ENCODE measurements at regions not wholly inside any gene's neighbourhood (a gene's known extent, or its start where the extent isn't known, plus 50 kb on each side); places are given as distances from the start of the nearest gene placed in this dataset.

- 92% methylated on average over 14 of the region's 14 CpGs for WGBS (ENCODE audit: low lambda C conversion rate, missing lambda C conversion rate)
- no peaks in the 10 kb centered on the region for H3K9me2 ChIP-seq (replicated peaks; ENCODE audit: insufficient read depth)
- TF ChIP-seq EZH2 (IDR thresholded peaks at IDR 0.05; ENCODE audit: borderline replicate concordance) = no peak
- H3K27me3 ChIP-seq = no peaks in the 10 kb centered on the region
- no peak overlapping the region for H2AFZ ChIP-seq
- peaks cover 2% of the 10 kb centered on the region for H3K4me1 ChIP-seq (ENCODE audit: insufficient read depth)
- no peaks in the 10 kb centered on the region for H4K20me1 ChIP-seq (ENCODE audit: insufficient read depth, poor library complexity, severe bottlenecking)
- H3K4me3 ChIP-seq = no peak overlapping the region
- no peaks in the 10 kb centered on the region for H3K36me3 ChIP-seq (replicated peaks; ENCODE audit: insufficient read depth, low read depth)
- no peak for DNase-seq (ENCODE audit: low spot score)
- no peaks in the 10 kb centered on the region for H3K9me3 ChIP-seq (ENCODE audit: low read depth)
- no peak overlapping the region for H3K27ac ChIP-seq
- H3K4me2 ChIP-seq = no peak overlapping the region
- no peaks in the 10 kb centered on the region for H3K79me2 ChIP-seq
These were observed 595.3 kb upstream of the MGMT start for GRCh38 chr10:128871671-128872231.

- H3K4me1 ChIP-seq (ENCODE audit: insufficient read depth) = no peaks in the 10 kb centered on the region
- no peak overlapping the region for H3K4me3 ChIP-seq
- DNase-seq (ENCODE audit: low spot score) = no peak
- no peaks in the 10 kb centered on the region for H3K27me3 ChIP-seq
- H3K36me3 ChIP-seq (replicated peaks; ENCODE audit: insufficient read depth, low read depth) = no peaks in the 10 kb centered on the region
- H2AFZ ChIP-seq = no peak overlapping the region
- H3K79me2 ChIP-seq = no peaks in the 10 kb centered on the region
- no peak overlapping the region for H3K4me2 ChIP-seq
- no peak overlapping the region for H3K27ac ChIP-seq
- no peaks in the 10 kb centered on the region for H3K9me2 ChIP-seq (replicated peaks; ENCODE audit: insufficient read depth)
- WGBS (ENCODE audit: low lambda C conversion rate, missing lambda C conversion rate) = 60% methylated on average over 6 of the region's 6 CpGs
- no peak for TF ChIP-seq EZH2 (IDR thresholded peaks at IDR 0.05; ENCODE audit: borderline replicate concordance)
- TF ChIP-seq, protein P1, sequence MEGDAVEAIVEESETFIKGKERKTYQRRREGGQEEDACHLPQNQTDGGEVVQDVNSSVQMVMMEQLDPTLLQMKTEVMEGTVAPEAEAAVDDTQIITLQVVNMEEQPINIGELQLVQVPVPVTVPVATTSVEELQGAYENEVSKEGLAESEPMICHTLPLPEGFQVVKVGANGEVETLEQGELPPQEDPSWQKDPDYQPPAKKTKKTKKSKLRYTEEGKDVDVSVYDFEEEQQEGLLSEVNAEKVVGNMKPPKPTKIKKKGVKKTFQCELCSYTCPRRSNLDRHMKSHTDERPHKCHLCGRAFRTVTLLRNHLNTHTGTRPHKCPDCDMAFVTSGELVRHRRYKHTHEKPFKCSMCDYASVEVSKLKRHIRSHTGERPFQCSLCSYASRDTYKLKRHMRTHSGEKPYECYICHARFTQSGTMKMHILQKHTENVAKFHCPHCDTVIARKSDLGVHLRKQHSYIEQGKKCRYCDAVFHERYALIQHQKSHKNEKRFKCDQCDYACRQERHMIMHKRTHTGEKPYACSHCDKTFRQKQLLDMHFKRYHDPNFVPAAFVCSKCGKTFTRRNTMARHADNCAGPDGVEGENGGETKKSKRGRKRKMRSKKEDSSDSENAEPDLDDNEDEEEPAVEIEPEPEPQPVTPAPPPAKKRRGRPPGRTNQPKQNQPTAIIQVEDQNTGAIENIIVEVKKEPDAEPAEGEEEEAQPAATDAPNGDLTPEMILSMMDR (IDR thresholded peaks at IDR 0.05; ENCODE audit: poor library complexity) = no peak
- no peak for TF ChIP-seq EZH2phosphoT487 (IDR thresholded peaks at IDR 0.05; ENCODE audit: low read depth, severe bottlenecking, unreplicated experiment)
- no peaks in the 10 kb centered on the region for H3K9me3 ChIP-seq (ENCODE audit: low read depth)
- no peaks in the 10 kb centered on the region for H4K20me1 ChIP-seq (ENCODE audit: insufficient read depth, poor library complexity, severe bottlenecking)
These were observed 593.5 kb upstream of the MGMT start for GRCh38 chr10:128873411-128874054.

GRCh38 chr10:128874331-128874730 lies 592.7 kb upstream of the MGMT start:
- no peaks in the 10 kb centered on the region for H3K9me2 ChIP-seq (replicated peaks; ENCODE audit: insufficient read depth)
- no peak overlapping the region for H2AFZ ChIP-seq
- H3K27me3 ChIP-seq = no peaks in the 10 kb centered on the region
- 84% methylated on average over 3 of the region's 3 CpGs for WGBS (ENCODE audit: low lambda C conversion rate, missing lambda C conversion rate)
- TF ChIP-seq EZH2 (IDR thresholded peaks at IDR 0.05; ENCODE audit: borderline replicate concordance) = no peak
- no peaks in the 10 kb centered on the region for H4K20me1 ChIP-seq (ENCODE audit: insufficient read depth, poor library complexity, severe bottlenecking)
- no peak overlapping the region for H3K4me3 ChIP-seq
- no peaks in the 10 kb centered on the region for H3K4me1 ChIP-seq (ENCODE audit: insufficient read depth)
- DNase-seq (ENCODE audit: low spot score) = no peak
- no peaks in the 10 kb centered on the region for H3K36me3 ChIP-seq (replicated peaks; ENCODE audit: insufficient read depth, low read depth)
- H3K9me3 ChIP-seq (ENCODE audit: low read depth) = no peaks in the 10 kb centered on the region
- no peaks in the 10 kb centered on the region for H3K79me2 ChIP-seq
- no peak overlapping the region for H3K4me2 ChIP-seq
- no peak overlapping the region for H3K27ac ChIP-seq

DNA sequence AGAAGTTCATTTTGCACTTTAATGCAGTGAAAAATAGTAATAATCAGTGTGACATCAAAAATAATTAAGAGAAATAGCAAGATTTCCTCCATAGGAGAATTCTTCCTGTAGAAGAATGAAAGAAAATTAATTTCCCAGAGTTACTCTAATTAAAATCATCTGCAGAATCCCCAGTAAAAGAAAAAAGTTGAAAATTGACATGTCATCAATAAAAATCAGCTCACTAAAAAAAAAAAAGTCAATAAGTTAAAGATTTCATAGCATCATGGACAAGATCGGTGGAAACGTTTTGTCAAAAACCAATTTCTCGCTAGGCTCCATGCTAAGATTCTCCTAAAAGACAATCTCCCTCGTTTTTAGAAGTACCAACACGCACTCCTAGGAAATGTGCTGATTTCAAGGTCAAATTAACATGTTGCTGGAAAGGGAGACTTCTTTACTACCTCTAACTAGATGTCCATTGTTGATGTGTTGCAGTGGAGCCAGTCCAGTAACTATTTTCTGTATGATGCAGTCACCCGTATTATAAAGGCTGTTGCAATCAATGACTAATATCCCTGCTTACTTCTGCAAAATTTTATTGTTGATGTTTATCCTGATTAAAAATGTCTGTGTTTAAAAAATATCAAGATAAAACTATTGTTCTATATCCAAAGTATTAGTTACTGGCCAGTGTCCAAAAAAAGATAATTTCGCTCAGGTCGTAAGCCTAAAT lies 591.9 kb upstream of the MGMT start:
- DNase-seq (ENCODE audit: low spot score) = no peak
- Histone ChIP-seq H3K79me2 (no peaks in the 10 kb centered on the region), H3K9me3 (ENCODE audit: low read depth) (no peaks in the 10 kb centered on the region), H3K4me1 (ENCODE audit: insufficient read depth) (no peaks in the 10 kb centered on the region), H3K27ac (peak overlapping the region; percentile 33), H3K4me3 (no peak overlapping the region), H3K9me2 (replicated peaks; ENCODE audit: insufficient read depth) (no peaks in the 10 kb centered on the region), H3K4me2 (no peak overlapping the region), H3K27me3 (no peaks in the 10 kb centered on the region), H4K20me1 (ENCODE audit: insufficient read depth, poor library complexity, severe bottlenecking) (no peaks in the 10 kb centered on the region), H2AFZ (no peak overlapping the region), H3K36me3 (replicated peaks; ENCODE audit: insufficient read depth, low read depth) (no peaks in the 10 kb centered on the region)
- TF ChIP-seq EZH2 (IDR thresholded peaks at IDR 0.05; ENCODE audit: borderline replicate concordance) (no peak), EZH2phosphoT487 (IDR thresholded peaks at IDR 0.05; ENCODE audit: low read depth, severe bottlenecking, unreplicated experiment) (no peak)
- TF ChIP-seq, protein P1 (IDR thresholded peaks at IDR 0.05; ENCODE audit: poor library complexity) = no peak
- 91% methylated on average over 8 of the region's 8 CpGs for WGBS (ENCODE audit: low lambda C conversion rate, missing lambda C conversion rate)
